ENCODE measurements at regions not wholly inside any gene's neighbourhood (a gene's known extent, or its start where the extent isn't known, plus 50 kb on each side); places are given as distances from the start of the nearest gene placed in this dataset.

DNA sequence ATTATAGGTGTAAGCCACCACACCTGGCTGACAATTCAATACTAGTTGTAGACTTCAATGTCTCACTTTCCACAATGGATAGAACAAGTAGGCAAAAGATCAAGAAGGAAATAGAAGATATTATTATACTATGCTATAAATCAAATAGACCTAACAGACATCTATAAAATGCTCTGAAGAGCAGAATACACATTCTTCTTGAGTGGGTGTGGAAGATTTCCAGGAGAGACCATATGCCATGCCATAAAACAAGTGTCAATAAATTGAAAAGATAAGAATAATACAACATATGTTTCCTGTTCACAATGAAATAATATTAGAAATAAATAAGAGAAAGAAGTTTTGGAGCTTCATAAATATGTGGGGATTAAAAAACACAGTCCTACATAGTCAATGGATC is 179.3 kb upstream of the AMOT start:
- no peak overlapping the region for H3K4me3 ChIP-seq
- no peak for DNase-seq
- no peak overlapping the region for H3K27ac ChIP-seq
- H3K9me3 ChIP-seq: no peaks in the 10 kb centered on the region
- intact Hi-C loops (cut with DNase I; ENCODE audit: low total_unique reads): no loop called here
- TF ChIP-seq, protein P1, sequence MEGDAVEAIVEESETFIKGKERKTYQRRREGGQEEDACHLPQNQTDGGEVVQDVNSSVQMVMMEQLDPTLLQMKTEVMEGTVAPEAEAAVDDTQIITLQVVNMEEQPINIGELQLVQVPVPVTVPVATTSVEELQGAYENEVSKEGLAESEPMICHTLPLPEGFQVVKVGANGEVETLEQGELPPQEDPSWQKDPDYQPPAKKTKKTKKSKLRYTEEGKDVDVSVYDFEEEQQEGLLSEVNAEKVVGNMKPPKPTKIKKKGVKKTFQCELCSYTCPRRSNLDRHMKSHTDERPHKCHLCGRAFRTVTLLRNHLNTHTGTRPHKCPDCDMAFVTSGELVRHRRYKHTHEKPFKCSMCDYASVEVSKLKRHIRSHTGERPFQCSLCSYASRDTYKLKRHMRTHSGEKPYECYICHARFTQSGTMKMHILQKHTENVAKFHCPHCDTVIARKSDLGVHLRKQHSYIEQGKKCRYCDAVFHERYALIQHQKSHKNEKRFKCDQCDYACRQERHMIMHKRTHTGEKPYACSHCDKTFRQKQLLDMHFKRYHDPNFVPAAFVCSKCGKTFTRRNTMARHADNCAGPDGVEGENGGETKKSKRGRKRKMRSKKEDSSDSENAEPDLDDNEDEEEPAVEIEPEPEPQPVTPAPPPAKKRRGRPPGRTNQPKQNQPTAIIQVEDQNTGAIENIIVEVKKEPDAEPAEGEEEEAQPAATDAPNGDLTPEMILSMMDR (IDR thresholded peaks at IDR 0.05): no peak
- no peaks in the 10 kb centered on the region for H3K36me3 ChIP-seq
- H3K4me1 ChIP-seq: no peaks in the 10 kb centered on the region
- no peaks in the 10 kb centered on the region for H3K27me3 ChIP-seq

DNA sequence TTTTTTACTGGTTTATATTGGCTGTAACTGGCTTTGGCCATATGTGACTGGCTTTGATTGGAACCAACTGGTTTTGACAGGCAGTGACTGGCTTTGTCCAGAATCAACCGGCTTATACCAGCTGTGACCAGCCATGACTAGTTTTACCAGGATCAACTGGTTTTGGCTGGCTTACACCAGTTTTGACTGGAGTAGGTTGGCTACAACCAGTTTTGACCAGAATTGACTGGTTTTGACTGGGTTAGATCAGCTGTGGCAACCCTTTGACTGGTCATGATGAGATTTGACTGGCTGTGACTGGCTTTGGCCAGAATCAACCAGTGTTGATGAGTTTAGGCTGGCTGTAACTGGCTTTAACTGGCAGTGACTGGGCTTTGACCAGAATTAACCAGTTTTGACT is 169.2 kb upstream of the AMOT start:
- TF ChIP-seq, protein P1 (IDR thresholded peaks at IDR 0.05): no peak
- Histone ChIP-seq H3K4me1 (no peaks in the 10 kb centered on the region), H3K9me3 (no peaks in the 10 kb centered on the region), H3K4me3 (no peak overlapping the region), H3K36me3 (no peaks in the 10 kb centered on the region), H3K27ac (no peak overlapping the region), H3K27me3 (no peaks in the 10 kb centered on the region)
- DNase-seq: no peak
- intact Hi-C loops (cut with DNase I; ENCODE audit: low total_unique reads): no loop called here

DNA sequence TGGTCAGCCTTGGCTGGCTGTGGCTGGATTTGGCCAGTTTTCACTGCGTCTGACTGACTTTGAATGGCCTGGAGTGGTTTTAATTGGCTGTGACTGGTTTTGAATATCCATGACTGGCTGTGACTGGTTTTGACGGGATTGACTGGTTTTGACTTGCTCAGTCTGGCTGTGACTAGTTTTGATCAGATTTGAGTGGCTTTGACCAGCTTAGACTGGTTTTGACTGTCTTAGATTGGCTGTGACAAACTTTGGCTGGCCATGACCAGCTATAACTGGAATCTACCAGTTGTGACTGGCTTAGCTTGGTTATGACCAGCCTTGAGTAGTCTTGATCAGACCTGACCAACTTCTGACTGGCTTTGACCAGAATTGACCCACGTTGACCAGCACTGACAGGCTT is 168.4 kb upstream of the AMOT start:
- Histone ChIP-seq H3K4me1 (no peaks in the 10 kb centered on the region), H3K27me3 (no peaks in the 10 kb centered on the region), H3K9me3 (no peaks in the 10 kb centered on the region), H3K4me3 (no peak overlapping the region), H3K27ac (no peak overlapping the region), H3K36me3 (no peaks in the 10 kb centered on the region)
- intact Hi-C loops (cut with DNase I; ENCODE audit: low total_unique reads): no loop called here
- TF ChIP-seq, protein P1 (IDR thresholded peaks at IDR 0.05): no peak
- DNase-seq: no peak

DNA sequence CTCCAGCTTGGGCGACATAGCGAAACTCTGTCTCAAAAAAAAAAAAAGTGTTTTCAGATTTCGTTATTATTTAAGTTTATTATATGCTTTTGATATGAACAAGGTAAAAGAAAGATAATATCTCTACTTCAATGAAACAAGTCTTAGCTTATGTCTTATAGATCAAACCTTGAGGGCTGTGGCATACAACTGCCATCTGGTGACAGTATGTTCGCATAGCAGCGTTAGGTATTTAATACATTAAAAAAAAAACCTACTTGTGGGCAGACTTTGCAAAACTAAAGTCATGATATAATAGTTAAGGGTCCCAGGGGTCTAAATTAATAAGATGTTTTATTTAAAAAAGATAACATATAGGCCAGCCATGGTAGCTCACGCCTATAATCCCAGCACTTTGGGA is 161.2 kb upstream of the AMOT start:
- Histone ChIP-seq H3K4me1 (no peaks in the 10 kb centered on the region), H3K27ac (no peak overlapping the region), H3K9me3 (no peaks in the 10 kb centered on the region), H3K4me3 (no peak overlapping the region), H3K36me3 (no peaks in the 10 kb centered on the region), H3K27me3 (no peaks in the 10 kb centered on the region)
- TF ChIP-seq, protein P1 (IDR thresholded peaks at IDR 0.05): no peak
- DNase-seq: no peak
- intact Hi-C loops (cut with DNase I; ENCODE audit: low total_unique reads): no loop called here

DNA sequence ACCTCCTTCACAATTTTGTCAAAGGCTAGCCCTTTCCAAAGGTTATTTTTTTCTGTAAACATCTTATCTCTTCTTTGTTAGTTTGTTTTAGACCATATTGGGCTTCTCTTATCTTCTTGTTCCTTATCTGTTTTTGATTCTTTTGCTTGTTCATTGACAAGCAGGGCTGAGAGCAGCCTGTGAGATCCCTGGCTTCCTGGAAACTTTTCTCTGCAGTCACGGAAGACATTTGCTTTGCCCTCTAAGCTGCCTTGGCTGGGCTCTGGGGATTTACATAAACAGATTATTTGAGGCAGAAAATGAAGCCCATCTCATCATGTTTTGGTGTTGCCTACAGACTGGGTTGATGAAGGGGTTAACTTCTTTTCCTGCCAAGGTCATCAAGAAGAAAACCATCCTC is 157.4 kb upstream of the AMOT start:
- no peak for DNase-seq
- intact Hi-C loops (cut with DNase I; ENCODE audit: low total_unique reads): no loop called here
- Histone ChIP-seq H3K9me3 (no peaks in the 10 kb centered on the region), H3K36me3 (no peaks in the 10 kb centered on the region), H3K27me3 (no peaks in the 10 kb centered on the region), H3K4me1 (no peaks in the 10 kb centered on the region), H3K4me3 (no peak overlapping the region), H3K27ac (no peak overlapping the region)
- TF ChIP-seq, protein P1 (IDR thresholded peaks at IDR 0.05): no peak

DNA sequence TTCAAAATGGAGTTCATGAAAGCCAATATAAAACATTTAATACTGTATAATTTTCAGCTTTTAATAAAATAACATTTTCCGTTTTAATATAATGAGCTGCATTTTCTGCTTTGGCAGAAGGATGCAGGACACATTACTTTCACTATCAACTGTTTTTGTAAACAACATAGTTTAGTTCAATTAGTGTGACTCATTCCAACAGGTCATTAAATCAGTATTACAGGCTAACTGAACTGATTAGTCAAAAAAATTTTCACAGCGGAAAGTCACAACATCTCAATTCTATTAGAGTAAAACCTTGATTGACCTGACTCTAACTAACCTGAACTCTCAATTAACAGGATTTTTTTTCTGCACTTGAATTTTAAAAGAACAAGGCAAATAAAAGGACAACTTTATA is 151.2 kb upstream of the AMOT start:
- no peak for DNase-seq
- no peaks in the 10 kb centered on the region for H3K27me3 ChIP-seq
- H3K27ac ChIP-seq: no peak overlapping the region
- intact Hi-C loops (cut with DNase I; ENCODE audit: low total_unique reads): no loop called here
- H3K9me3 ChIP-seq: no peaks in the 10 kb centered on the region
- H3K36me3 ChIP-seq: no peaks in the 10 kb centered on the region
- H3K4me1 ChIP-seq: no peaks in the 10 kb centered on the region
- H3K4me3 ChIP-seq: no peak overlapping the region
- TF ChIP-seq, protein P1 (IDR thresholded peaks at IDR 0.05): no peak

All from tibial artery (tissue), 4 donors.